HG03469 (cell line): ENCODE measurements at regions not wholly inside any gene's neighbourhood (a gene's known extent, or its start where the extent isn't known, plus 50 kb on each side); places are given as distances from the start of the nearest gene placed in this dataset.
"Not testable (repeated sequence)": the region's sequence is repeated elsewhere in the genome, so short reads cannot be mapped to it uniquely, and the experiment has no call there.

Experiments
- ATAC-seq: cut with Tn5 transposase; IDR thresholded peaks from one replicate; pipeline ENCODE4 v1.9.1; 2021; ENCODE audit warnings: mild to moderate bottlenecking, moderate library complexity, moderate number of reproducible peaks; ENCODE audit not compliant: unreplicated experiment

DNA sequence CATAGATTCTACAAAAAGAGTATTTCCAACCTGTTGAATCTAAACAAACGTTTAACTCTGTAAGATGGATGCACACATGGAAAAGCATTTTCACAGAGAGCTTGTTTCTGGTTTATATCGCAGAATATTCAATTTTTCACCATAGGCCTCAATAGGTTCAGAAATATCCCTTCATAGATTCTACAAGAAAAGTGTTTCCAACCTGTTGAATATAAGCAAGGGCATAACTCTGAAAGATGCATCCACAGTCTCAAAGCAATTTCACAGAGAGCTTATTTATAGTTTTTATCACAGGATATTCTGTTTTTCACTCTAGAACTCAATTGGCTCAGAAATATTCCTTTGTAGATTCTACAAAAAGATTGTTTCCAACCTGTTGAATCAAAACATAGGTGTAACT is 1483.6 kb downstream of the UQCRFS1 start:
- no peak for ATAC-seq

DNA sequence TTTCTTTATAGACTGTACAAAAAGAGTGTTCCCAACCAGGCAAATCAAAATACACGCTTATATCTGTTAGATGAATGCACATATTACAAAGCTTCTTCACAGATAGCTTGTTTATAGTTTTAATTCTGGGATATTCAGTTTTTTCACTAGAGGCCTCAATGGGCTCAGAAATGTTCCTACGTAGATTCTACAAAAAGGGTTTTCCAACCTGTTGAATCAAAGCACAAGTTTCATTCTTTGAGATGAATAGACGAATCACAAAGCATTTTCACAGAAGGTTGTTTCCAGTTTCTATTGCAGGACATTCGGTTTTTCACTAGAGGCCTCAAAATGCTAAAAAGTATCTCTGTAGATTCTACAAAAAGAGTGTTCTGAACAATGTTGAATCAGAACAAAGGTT is 1490.3 kb downstream of the UQCRFS1 start:
- no peak for ATAC-seq

DNA sequence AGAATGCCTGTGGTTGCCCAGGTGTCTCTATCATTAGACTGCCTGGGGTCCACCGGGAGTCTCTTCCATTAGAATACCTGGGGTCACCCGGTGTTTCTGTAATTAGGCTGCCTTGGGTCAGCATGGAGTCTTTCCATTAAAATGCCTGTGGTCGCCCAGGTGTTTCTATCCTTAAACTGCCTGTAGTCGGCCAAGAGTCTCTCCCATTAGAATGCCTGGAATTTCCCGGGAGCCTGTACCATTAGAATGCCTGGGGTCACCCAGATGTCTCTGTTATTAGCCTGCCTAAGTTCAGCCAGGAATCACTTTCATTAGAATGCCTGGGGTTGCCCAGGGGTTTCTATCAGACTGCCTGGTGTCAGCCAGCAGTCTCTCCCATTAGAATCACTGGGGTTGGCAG is 1492.8 kb downstream of the UQCRFS1 start:
- ATAC-seq, result no peak

- ATAC-seq, result no peak
These were observed 1493.9 kb downstream of the UQCRFS1 start for GRCh38 chr19:27719034-27719433.

DNA sequence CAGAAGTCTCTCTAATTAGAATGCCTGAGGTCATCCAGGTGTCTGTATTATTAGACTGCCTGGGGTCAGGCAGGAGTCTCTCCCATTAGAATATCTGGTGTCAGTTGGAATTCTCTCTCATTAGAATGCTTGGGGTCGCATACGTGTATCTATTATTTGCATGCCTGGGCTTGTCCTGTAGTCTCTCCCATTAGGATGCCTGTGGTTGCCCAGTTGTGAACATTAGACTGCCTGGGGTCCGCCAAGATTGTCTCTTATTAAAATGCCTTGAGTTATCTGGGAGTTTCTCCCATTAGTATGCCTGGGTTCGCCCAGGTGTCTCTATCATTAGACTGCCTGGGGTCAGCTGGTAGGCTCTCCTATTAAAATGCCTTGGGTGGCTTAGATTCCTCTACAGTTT is 1494.7 kb downstream of the UQCRFS1 start:
- ATAC-seq, result no peak

DNA sequence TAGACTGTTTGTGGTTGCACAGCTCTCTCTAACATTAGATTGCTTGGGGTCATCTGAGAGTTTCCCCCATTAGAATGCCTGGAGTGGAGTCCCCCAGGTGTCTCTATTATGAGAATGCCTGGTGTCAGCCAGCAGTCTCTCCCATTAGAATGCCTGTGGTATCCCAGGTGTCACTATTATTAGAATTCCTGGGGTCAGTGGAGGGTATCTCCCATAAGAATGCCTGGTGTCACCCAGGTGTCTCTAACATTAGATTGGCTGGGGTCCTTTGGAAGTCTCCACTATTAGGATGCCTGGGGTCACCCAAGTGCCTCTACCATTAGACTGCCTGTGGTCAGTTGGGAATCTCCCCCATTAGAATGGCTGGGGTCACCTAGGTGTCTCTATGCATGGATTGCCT is 1495.1 kb downstream of the UQCRFS1 start:
- no peak for ATAC-seq

- no peak for ATAC-seq
These were observed 1496.0 kb downstream of the UQCRFS1 start for GRCh38 chr19:27716922-27717321.

- no peak for ATAC-seq
These were observed 1498.1 kb downstream of the UQCRFS1 start for GRCh38 chr19:27714857-27715256.

DNA sequence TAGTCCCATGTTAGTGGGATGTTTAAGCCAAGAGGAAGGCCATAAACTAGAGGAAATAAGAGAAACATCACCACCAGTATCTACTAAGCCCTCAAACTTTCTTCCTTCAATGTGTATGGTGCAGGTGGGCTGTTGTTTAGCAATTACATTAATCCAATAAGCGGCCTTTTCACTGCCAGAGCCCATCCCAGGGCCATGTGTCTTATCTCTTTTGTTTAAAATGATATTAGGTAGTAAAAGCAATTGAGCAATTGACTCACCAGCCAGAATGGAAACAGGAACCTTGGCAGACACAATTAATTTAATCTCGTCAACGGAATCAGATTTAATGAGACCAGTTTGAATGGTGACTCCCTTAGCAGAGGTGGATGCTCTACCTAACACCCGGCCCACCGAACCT is 1503.5 kb downstream of the UQCRFS1 start:
- ATAC-seq, result no peak

DNA sequence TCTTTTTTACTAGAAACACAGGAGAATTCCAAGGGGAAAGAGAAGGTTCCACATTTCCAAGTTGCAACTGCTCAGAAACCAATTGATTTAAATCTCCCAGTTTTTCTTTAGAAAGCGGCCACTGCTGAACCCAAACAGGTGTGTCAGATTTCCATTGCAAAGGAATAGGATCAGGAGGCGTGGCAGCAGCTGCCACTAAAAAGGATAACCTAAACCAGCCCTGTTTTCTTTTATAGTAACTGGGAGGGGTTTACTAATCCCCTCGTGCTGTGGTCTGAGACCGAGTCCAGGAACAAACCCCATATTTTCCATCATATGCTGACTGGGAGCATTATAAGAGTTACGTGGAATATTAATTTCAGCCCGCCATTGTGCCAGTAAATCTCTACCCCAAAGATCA is 1504.0 kb downstream of the UQCRFS1 start:
- ATAC-seq, result not testable (repeated sequence)

GRCh38 chr19:27707026-27707425 is 1505.9 kb downstream of the UQCRFS1 start:
- ATAC-seq, result not testable (repeated sequence)

- ATAC-seq, result no peak
These were observed 1507.1 kb downstream of the UQCRFS1 start for GRCh38 chr19:27705896-27706295.

DNA sequence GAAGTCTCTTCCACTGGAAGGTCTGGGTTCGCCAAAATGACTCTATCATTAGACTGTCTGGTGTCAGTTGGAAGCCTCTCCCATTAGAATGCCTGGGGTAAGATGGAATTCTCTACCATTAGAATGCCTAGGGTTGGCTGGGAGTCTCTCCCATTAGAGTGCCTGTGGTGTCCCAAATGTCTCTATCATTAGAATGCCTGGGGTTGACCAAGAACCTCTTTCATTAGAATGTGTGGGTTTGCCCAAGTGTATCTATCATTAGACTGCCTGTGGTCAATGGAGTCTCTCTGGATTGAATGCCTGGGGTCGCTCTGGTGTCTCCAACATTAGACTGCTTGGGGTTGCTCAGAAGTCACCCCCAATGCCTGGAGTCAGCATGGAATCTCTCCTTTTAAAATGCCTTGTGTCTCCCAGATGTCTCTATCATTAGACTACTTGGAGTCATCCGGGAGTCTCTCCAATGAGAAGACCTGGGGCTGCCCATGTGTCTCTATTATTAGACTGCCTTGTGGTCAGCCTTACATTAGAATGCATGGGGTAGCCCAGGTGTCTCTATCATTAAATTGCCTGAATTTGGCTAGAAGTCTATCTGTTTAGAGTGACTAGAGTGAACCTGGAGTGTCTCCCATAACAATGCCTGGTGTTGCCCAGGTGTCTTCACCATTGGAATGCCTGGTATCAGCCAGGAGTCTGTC is 1518.4 kb downstream of the UQCRFS1 start:
- ATAC-seq, result no peak

DNA sequence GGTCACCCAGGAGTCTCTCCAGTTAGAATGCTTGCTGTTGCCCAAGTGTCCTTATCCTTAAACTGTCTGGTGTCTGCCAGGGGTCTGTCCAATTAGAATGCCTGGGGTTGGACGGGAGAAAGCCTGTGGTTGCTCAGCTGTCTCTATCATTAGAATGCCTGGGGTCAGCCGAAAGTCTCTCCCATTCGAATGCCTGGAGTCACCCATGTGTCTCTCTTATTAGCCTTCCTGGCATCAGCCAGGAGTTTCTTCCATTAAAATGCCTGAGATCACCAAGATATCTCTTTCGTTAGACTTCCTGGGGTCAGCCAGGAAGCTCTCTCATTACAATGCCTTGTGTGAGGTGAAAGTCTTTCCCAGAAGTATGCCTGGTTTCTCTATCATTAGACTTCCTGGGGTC is 1521.0 kb downstream of the UQCRFS1 start:
- no peak for ATAC-seq

GRCh38 chr19:27689734-27690241 is 1523.2 kb downstream of the UQCRFS1 start:
- no peak for ATAC-seq

DNA sequence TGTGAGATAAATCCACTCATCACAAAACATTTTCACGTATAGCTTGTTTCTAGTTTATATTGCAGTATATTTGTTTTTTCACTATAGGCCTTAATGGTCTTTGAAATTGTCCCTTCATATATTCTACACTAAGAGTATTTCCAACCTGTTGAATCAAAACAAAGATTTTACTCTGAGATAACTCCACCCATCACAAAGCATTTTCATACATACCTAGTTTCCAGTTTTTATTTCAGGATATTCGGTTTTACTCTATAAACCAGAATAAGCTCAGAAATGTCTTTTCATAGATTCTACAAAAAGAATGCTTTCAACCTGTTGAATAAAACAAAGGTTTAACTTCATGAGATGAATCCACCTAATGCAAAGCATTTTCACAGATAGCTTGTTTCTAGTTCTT is 1528.7 kb downstream of the UQCRFS1 start:
- no peak for ATAC-seq

DNA sequence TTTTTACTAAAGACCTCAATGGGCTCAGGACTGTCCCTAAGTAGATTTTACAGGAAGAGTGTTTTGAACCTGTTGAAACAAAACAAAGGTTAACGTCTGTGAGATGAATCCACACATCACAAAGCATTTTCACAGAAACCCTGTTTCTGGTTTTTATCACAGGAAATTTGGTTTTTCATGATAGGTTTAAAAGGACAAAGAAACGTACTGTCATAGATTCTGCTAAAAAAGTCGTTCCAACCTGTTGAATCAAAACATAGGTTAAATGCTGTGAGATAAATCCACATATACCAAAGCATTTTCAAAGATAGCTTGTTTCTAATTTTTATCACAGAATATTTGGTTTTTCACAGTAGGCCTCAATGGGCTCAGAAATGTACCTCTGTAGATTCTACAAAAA is 1531.0 kb downstream of the UQCRFS1 start:
- ATAC-seq, result no peak

GRCh38 chr19:27679905-27680304 is 1533.0 kb downstream of the UQCRFS1 start:
- no peak for ATAC-seq

GRCh38 chr19:27679399-27679798 is 1533.6 kb downstream of the UQCRFS1 start:
- no peak for ATAC-seq

DNA sequence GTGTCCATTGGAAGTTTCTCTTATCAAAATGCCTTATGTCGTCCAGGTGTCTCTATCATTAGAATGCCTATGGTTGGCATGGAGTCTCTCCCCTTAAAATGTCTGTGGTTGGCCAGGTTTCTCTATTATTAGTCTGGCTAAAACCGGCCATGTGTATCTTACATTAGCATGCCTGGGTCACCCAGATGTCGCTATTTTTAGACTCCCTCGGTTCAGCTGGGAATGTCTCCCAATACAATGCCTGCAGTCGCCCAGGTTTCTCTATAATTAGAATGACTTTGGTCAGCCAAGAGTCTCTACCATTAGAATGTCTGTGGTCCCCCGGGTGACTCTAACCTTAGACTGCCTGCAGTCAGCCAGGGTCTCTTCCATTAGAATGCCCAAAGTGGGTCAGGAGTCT is 1536.1 kb downstream of the UQCRFS1 start:
- ATAC-seq, result no peak

- no peak for ATAC-seq
These were observed 1536.6 kb downstream of the UQCRFS1 start for GRCh38 chr19:27676334-27676733.

DNA sequence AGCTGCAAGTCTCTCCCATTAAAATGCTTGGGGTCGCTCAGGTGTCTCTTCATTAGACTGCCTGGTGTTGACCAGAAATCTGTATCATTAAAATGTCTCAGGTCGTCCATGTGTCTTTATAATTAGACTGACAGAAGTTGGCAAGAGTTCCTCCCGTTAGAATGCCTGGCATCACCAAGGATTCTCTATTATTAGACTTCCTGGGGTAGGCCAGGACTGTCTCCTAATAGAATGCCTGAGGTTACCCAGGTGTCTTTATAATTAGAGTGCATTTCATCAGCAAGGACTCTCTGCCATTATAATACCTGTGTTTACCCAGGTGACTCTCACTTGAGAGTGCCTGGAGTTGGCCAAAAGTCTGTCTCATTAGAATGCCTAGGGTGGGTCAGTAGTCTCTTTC is 1537.2 kb downstream of the UQCRFS1 start:
- no peak for ATAC-seq

- ATAC-seq, result no peak
These were observed 1538.2 kb downstream of the UQCRFS1 start for GRCh38 chr19:27674701-27675100.
